ENCODE measurements at regions not wholly inside any gene's neighbourhood (a gene's known extent, or its start where the extent isn't known, plus 50 kb on each side); places are given as distances from the start of the nearest gene placed in this dataset.

DNA sequence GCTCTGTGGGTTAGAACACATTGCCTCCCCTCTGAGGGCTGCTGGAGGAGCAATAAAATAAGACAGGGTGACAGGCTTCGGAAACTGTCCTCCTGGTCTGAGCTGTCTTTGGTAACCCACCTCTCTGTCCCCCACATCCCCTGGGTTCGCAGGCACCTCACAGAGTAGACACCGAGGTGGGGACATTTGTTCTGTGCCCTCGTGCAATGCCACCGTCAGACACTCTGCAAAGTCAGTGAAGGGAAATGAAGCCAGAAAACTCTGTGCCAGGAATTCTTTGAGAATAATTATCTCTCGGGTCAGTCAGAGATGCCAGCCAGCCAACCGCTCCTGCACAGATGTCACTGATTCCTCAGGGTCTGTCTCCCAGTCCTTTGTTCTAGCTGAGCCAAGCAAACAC is 493.6 kb downstream of the FOXO1 start:
- TF ChIP-seq CTCF (IDR thresholded peaks at IDR 0.05; ENCODE audit: insufficient read depth, low read length, poor library complexity, severe bottlenecking), result no peak
- TF ChIP-seq EZH2phosphoT487 (conservative IDR thresholded peaks at IDR 0.05; ENCODE audit: low read length), result no peak

Data from SU-DHL-6 (cell line).